Keratinocyte (primary cell): ENCODE measurements at regions not wholly inside any gene's neighbourhood (a gene's known extent, or its start where the extent isn't known, plus 50 kb on each side); places are given as distances from the start of the nearest gene placed in this dataset.

ENCODE experiments used
- EZH2 ChIP-seq: IDR thresholded peaks from one replicate; pipeline ENCODE4 v1.6.1; 2012; ENCODE audit warnings: inconsistent platforms, mild to moderate bottlenecking, low read length, moderate library complexity
- TF ChIP-seq, protein P1 (sequence below), 3 experiments: IDR thresholded peaks in 1 of 3; conservative IDR thresholded peaks in 1 of 3; optimal IDR thresholded peaks in 1 of 3; 2 replicates in 2 of 3; 3 replicates in 1 of 3; pipeline versions ENCODE3 to v1.5.1; 2011; ENCODE audit warnings: low read length in 3 of 3, mild to moderate bottlenecking in 3 of 3, moderate library complexity in 2 of 3, control low read depth in 1 of 3, inconsistent platforms in 1 of 3; ENCODE audit not compliant: insufficient read depth in 2 of 3; ENCODE audit errors: extremely low read depth in 1 of 3

DNA sequence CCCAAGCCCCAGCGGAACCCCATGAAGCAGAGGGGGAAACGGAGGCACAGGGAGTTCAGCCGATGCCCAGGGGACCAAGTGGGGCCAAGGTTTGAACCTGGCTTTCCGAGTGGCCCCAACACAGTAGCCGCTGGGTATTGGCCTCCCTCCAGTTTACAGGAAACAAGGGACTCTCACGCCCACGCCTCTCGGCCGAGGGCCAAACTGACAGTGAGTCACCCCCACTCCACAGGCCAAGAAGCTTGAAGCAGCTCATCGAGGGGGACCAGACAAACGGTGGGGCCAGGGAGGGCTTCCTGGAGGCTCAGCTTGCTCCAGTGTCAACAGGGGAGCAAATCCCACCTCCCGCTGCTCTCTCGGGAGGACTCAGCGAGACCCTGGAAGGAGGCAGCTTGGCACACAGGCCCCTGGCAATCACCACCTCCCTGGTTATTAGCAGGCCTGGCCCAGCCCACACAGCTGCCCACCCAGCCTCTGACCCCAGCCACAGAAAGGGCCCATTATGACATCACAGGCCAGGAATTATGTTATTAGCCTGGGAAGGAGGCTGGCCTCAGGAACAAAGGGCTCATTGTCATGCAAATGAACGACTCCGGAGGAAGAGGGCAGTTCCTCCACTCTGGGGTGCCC, 54.6 kb downstream of the NCOR2 start:
- TF ChIP-seq, protein P1, sequence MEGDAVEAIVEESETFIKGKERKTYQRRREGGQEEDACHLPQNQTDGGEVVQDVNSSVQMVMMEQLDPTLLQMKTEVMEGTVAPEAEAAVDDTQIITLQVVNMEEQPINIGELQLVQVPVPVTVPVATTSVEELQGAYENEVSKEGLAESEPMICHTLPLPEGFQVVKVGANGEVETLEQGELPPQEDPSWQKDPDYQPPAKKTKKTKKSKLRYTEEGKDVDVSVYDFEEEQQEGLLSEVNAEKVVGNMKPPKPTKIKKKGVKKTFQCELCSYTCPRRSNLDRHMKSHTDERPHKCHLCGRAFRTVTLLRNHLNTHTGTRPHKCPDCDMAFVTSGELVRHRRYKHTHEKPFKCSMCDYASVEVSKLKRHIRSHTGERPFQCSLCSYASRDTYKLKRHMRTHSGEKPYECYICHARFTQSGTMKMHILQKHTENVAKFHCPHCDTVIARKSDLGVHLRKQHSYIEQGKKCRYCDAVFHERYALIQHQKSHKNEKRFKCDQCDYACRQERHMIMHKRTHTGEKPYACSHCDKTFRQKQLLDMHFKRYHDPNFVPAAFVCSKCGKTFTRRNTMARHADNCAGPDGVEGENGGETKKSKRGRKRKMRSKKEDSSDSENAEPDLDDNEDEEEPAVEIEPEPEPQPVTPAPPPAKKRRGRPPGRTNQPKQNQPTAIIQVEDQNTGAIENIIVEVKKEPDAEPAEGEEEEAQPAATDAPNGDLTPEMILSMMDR (optimal IDR thresholded peaks at IDR 0.05 in 1 of 3, IDR thresholded peaks at IDR 0.05 in 1 of 3, conservative IDR thresholded peaks at IDR 0.05 in 1 of 3; ENCODE audit: extremely low read depth in 1 of 3, insufficient read depth in 2 of 3, low read length in 3 of 3), result no peak
- TF ChIP-seq EZH2, result no peak
